Cerebellar cortex (tissue), 1 donor: ENCODE measurements at regions not wholly inside any gene's neighbourhood (a gene's known extent, or its start where the extent isn't known, plus 50 kb on each side); places are given as distances from the start of the nearest gene placed in this dataset.
A peak's percentile ranks its signal among the peaks of the same experiment; 100 is the strongest.

ENCODE experiments used
- DNase-seq: peaks from one replicate; pipeline ENCODE4 v3.0.0-alpha.2; 2015; ENCODE audit warnings: low spot score

DNA sequence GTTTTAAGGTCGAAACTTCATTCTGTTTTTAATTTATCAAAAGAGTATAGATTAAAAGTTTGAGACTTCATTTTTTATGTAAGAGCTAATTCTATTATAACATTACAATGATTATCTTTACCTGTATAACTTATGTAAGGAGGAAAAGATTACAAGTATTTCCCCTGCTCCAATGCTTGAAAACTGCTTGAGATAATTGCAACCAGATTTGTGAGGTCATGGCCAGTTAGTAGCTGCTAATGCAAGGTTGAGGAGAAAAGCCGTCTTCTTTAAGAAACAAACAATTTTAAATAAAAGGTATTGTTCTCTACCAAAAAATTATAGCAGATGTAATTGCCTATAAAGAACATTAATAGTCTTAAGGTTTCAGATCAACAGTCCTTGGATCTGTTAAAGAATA, 208.3 kb upstream of the UBE2E2 start:
- DNase-seq, result no peak

- no peak for DNase-seq
Measured at GRCh38 chr3:22996920-22997571, 206.1 kb upstream of the UBE2E2 start.

- DNase-seq, result no peak
Measured at GRCh38 chr3:23000371-23000770, 202.8 kb upstream of the UBE2E2 start.

- no peak for DNase-seq
Measured at GRCh38 chr3:23002151-23002550, 201.0 kb upstream of the UBE2E2 start.

DNA sequence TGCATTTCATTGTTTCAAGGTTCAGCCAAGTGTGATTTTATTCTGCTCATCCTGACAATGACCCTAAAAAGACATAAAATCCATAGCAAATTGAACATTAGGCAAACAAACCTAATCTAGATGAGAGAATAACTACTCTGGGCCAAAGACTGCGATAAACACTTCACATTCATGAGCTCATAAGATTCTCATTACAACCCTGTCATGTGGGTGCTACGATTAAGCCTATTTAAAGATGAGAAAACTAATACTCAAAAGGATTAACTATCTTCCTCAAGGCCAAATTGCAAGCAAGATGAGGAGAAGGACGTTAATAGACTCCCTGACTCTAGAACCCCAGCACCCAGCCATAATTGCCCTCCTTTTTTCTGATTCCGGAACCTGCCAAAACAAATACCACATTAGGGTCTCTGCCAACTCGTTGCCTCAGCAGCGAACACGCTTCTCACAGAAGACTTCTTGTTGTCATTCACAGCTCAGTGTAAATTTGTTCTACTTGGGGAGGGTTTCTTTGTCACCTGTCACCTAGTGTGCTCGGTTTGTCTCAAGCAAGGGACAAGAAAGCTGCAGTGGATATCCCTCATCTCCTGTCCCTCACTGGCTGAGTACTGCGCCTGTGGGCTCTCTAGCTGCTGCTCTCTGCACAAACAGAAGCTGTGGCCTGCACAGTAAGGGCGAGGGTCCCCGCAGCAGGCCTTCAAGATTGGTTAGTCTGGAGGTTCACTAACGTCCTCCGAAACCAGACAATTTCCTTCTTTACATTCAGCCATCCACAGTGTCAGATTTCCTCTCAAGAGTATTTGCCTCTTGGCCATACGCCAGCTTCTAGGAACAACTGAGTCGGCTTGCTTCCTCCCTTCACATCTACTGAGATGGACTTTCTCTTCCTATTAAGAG, 200.0 kb upstream of the UBE2E2 start:
- peak; percentile 5 for DNase-seq

DNA sequence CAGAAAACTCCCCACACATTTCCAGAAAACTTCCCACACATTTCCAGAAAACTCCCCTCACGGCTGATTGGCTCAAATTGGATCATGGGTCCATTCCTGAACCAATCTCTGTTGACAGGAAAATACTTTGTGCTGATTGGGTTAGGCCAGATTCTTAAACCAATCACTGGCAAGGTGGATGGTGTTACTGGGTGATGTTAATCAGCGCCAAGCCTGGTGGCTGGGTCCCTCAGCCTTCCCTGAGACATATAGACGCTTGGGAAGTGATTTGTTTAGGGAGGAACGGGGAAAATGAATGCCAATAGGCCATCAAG, 199.4 kb upstream of the UBE2E2 start:
- DNase-seq, result no peak

DNA sequence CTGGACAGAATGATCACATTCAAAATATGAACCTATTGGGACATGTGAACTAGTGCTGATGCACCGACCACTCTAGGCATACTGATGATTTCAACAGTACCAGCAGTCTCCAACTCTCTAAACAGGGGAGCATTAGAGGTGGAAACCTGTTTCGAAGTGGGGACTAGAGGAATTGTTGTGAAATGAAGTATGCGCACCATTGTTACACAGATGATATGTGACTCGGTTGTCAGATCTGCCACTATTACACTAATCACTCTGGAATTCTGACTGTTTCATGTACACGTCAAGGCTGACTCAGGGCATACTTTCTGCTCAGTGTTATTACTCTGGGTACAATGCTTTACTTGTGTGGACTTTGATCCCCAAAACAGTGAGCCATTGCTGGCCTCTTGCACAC, 198.2 kb upstream of the UBE2E2 start:
- DNase-seq, result no peak

DNA sequence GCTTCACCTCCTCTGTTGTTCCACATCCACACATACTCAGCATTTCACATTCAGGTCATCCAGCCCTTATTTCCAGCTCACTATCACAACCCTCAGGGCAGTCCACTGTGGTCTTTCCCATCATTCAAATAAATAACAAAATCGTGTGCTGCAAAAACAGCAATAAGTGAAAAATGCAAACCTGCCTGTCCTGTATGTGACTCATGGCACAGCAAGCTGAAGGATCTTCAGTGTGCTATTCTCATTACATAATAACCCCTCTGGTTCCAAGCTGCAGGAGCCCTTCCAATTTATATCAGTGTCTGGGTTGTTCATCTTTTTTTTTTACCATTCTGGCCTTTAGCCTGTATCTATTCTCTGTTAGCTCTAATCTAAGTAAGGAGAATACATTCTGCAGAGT, 185.3 kb upstream of the UBE2E2 start:
- no peak for DNase-seq

- no peak for DNase-seq
Measured at GRCh38 chr3:23019596-23020300, 183.4 kb upstream of the UBE2E2 start.

DNA sequence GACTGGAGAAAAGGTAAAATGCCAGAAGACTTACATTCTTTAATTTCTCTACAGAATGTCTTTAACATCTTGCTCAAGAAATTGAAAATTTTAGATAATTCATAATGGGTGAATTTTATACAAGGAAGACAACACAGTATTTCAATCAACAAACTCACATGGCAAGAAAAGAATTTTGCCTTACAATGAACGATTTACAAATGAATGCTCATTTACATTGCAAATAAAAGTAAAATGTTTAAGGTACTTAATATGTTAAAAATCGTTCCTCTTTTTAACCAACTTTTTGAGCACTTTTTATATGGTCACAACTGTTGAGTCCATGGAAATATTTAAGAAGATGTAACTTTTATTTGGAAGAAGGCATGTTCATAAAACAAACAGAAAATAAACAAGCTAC, 174.8 kb upstream of the UBE2E2 start:
- no peak for DNase-seq

DNA sequence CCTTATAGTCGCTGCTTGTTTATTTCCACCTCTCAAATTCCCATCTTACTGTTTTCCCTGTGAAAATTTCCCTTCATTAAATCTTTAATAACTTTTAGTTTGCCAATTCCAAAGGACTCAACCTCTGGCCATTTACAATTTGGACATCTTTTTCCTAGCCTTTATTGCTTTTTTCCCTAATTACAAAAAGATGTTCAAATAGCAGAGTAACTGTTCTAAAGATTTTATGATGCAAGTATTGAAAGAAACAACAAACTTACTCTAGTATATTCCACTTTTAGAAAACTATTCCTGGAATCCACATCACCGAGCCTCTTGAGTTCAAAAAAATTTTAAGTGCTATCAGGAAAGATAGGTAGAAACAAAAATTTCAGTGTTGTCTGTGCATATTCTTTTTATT, 174.1 kb upstream of the UBE2E2 start:
- no peak for DNase-seq

GRCh38 chr3:23035927-23036640, 167.0 kb upstream of the UBE2E2 start:
- no peak for DNase-seq

DNA sequence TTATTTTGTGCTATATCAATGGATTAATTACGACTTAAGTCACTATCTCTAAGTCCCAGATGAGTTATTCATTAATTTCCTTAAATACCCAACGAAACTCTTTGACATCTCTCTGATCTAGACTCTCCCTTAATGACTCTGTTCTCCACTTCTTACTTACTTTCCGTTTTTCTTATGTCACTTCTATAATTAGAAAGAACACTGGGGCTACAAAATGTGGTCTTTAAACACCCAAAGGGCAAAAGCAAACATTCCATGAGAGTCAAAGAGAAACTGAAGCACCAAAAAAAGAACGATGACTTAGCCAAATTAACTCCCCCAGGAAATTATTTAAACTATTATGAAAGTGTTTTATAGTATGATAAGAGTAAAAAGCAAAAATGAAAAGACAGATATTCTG, 166.4 kb upstream of the UBE2E2 start:
- DNase-seq, result no peak

DNA sequence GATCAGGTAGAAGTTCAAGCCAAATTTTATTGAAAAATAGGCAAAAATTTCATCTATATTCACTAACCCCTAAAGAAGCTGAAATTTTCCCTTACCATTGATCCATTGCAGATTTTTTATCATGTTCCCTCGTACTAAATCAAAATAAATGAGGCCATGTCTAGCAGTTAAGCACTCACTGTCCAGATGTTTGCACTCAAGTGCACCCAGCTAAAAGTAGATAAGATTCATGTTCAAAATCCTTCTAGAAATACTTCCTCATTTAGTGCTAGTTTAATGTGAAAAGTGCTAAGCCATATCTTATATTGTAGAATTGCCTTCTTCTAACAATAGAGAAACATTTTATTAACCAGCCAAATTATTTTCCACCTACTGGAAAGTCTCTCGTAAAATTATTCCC, 164.7 kb upstream of the UBE2E2 start:
- DNase-seq, result no peak

GRCh38 chr3:23041918-23042696, 161.0 kb upstream of the UBE2E2 start:
- DNase-seq, result no peak

GRCh38 chr3:23044463-23044862, 158.7 kb upstream of the UBE2E2 start:
- no peak for DNase-seq

GRCh38 chr3:23046536-23046935, 156.6 kb upstream of the UBE2E2 start:
- no peak for DNase-seq

DNA sequence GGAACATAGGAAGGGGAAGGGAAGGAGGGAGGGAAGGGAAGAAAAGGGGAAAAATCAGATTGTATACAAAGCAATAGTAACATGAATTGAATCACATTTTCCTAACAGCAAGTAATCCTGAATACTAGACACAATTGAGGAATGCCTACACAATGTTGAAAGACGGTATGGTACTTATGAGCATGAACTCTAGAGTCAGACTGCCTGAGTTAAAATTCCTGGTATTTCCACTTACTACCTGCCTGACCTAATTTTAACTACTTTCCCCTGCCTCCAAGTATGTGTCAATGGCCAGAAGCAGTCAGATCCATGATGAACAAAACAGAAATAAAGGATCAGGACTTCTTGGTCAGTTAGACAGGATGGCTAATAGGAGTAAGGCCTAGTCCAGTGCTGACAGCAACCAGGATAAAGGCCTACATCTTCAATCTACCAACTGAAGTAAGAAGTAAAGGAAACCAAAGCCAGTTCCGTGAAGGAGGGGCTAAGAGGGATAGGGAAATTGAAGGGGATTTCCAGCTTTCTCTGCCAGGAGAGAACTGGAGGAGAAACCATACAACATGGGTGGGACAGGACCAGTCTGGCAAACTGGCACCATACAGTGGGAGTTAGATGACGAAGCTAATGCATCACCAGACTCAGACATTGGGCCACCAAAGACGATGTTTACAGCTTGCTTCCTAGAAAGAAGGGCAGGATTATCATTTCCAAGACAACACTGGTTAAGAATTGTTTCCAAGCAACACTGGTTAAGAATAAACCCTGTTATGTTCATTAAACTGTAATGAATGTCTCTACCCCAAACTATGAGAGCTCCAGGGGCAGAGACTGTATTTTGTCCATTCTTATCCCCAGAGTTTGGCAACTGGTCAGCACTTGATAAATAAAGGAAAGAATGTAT, 151.6 kb upstream of the UBE2E2 start:
- DNase-seq, result no peak

DNA sequence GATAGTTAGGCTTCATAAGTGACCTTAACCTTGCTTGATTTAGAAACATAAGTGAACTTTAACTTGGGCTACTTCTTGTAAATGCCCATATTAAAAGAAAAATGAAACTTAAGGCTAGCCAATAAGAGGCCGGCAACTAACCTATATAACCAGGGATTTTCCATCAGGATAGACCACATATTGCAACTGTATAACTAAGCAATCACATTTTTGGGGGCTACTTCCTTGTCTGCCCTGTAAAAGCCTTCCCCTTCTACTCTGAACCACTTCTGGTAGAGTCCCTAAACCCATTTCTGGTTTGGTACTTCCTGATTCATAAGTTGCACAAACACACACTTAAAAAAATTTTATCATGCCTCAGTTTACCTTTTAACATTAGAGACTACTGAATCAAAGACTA, 150.9 kb upstream of the UBE2E2 start:
- DNase-seq, result no peak

- no peak for DNase-seq
Measured at GRCh38 chr3:23052620-23053019, 150.5 kb upstream of the UBE2E2 start.
